ENCODE measurements at regions not wholly inside any gene's neighbourhood (a gene's known extent, or its start where the extent isn't known, plus 50 kb on each side); places are given as distances from the start of the nearest gene placed in this dataset.

DNA sequence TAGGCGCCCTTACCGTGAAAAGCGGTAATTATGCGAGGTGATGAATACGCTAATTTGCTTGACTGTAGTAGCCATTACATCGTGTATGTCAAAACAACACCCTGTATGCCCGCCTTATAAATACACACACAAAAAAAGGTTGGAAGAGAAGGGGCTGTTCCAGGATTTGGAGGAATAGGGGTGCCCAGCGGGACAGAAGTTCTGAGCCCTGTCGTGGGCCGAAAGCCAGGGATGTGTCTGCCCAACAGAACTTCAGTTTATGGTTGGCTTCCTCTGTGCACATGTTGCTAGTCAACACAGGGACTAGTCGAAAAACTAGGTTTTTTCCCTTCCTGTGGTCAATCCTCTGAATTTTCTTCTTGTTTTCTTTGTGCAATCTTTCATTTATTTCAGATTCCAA, 182.5 kb downstream of the ACKR3 start:
- TF ChIP-seq, protein P1, sequence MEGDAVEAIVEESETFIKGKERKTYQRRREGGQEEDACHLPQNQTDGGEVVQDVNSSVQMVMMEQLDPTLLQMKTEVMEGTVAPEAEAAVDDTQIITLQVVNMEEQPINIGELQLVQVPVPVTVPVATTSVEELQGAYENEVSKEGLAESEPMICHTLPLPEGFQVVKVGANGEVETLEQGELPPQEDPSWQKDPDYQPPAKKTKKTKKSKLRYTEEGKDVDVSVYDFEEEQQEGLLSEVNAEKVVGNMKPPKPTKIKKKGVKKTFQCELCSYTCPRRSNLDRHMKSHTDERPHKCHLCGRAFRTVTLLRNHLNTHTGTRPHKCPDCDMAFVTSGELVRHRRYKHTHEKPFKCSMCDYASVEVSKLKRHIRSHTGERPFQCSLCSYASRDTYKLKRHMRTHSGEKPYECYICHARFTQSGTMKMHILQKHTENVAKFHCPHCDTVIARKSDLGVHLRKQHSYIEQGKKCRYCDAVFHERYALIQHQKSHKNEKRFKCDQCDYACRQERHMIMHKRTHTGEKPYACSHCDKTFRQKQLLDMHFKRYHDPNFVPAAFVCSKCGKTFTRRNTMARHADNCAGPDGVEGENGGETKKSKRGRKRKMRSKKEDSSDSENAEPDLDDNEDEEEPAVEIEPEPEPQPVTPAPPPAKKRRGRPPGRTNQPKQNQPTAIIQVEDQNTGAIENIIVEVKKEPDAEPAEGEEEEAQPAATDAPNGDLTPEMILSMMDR (IDR thresholded peaks at IDR 0.05), result no peak
- TF ChIP-seq EP300 (IDR thresholded peaks at IDR 0.05; ENCODE audit: low read depth), result no peak
- TF ChIP-seq POLR2AphosphoS5 (IDR thresholded peaks at IDR 0.05), result no peak
- no peak for TF ChIP-seq POLR2A (IDR thresholded peaks at IDR 0.05)

DNA sequence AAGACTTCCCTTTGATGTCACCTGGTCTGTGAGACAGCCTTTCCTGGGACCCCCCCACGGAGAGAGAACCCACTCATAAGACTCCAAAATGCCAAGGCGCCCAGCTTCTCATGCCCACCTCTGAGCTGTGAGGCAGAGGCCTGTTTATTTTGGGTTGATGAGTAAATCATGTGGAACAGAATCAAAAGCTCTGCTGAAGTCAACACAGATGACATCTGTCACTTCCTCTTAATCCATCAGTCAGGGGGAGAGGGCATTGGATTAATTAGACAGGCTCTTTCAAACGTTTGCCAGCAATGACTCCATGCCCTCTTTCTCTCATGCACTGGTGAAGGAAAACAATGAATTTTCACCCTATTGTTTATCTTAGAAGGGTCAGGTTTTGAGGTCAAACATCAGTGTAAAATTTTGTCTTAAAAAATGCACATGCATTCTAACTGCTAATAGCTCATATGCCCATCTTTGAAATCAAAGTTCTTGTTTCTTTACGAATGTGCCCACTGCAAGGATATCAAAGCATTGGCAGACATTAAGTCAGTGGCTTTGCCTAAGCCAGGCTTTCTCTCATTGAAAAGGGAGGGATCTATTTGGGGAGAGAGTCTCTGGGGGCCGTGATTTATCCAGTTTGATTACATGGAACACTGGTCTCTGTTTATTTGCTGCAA, 184.1 kb downstream of the ACKR3 start:
- Histone ChIP-seq H3K36me3 (no peaks in the 10 kb centered on the region), H3K4me3 (no peak overlapping the region), H3K27me3 (no peaks in the 10 kb centered on the region), H3K9me3 (no peaks in the 10 kb centered on the region), H3K4me1 (no peaks in the 10 kb centered on the region), H3K27ac (no peak overlapping the region)
- TF ChIP-seq EP300 (IDR thresholded peaks at IDR 0.05; ENCODE audit: low read depth), result no peak
- no peak for TF ChIP-seq POLR2AphosphoS5 (IDR thresholded peaks at IDR 0.05)
- no peak for TF ChIP-seq POLR2A (IDR thresholded peaks at IDR 0.05)
- TF ChIP-seq, protein P1 (IDR thresholded peaks at IDR 0.05), result no peak
- 54 to 56% methylated on average over 5 of the region's 5 CpGs for WGBS, 2 donors (ENCODE audit: low coverage in 1 of 2)
- no peak for DNase-seq
- in situ Hi-C loops (cut with MboI; ENCODE audit: low pct_ligation_motif_present in 1 of 4, low pct_unique_long_range_greater_than_20kb in 1 of 4, low sequenced_read_pairs in 3 of 4) (no loop called here), intact Hi-C loops (cut with DNase I; ENCODE audit: low total_unique reads) (no loop called here)

More for the DNA sequence above, 182.5 kb downstream of the ACKR3 start:
- in situ Hi-C loops (cut with MboI; ENCODE audit: low pct_ligation_motif_present in 1 of 4, low pct_unique_long_range_greater_than_20kb in 1 of 4, low sequenced_read_pairs in 3 of 4), result no loop called here
- intact Hi-C loops (cut with DNase I; ENCODE audit: low total_unique reads), result no loop called here
- Histone ChIP-seq H3K4me1 (no peaks in the 10 kb centered on the region), H3K36me3 (no peaks in the 10 kb centered on the region), H3K27ac (no peak overlapping the region), H3K27me3 (no peaks in the 10 kb centered on the region), H3K9me3 (no peaks in the 10 kb centered on the region), H3K4me3 (no peak overlapping the region)
- no peak for DNase-seq
- WGBS, 2 donors (ENCODE audit: low coverage in 1 of 2), result 51 to 88% methylated on average over 5 to 11 of the region's 11 CpGs

DNA sequence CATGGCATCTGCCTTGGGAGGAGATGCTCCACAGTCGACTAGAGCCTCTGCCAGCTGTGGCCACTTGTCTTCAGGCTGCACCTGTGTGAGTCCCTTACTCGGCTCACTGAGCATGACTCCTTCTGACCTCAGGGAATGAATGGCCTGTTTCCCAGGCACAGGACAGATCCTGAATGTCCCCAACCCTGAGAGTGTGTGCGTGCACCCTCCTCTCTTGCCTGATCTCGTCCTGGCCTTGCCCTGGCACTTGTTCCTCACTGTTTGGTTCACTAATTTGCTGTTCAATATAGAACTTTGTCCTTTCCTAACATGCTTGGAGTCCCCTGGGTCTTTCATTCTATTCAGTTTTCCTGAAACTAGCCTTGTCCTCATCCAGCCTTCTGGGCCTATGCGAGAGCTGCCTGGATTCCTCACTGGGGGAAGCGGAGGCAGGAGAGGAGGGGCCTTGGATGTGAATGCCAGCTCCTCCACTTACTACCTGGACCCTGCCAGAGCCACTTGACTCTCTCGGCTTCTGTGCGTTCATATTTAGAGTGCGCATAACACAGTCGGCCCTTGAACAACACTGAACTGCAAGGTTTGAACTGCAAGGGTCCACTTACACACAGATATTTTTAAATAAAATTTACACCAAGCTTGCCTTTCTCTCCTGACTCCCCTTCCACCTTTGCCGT, 184.8 kb downstream of the ACKR3 start:
- no peaks in the 10 kb centered on the region for H3K9me3 ChIP-seq
- no peak overlapping the region for H3K27ac ChIP-seq
- WGBS, 2 donors (ENCODE audit: low coverage in 1 of 2), result 72 to 78% methylated on average over 10 to 11 of the region's 11 CpGs
- in situ Hi-C loops (cut with MboI; ENCODE audit: low pct_ligation_motif_present in 1 of 4, low pct_unique_long_range_greater_than_20kb in 1 of 4, low sequenced_read_pairs in 3 of 4), result no loop called here
- no peak for DNase-seq
- no peaks in the 10 kb centered on the region for H3K4me1 ChIP-seq
- H3K4me3 ChIP-seq, result no peak overlapping the region
- TF ChIP-seq, protein P1 (IDR thresholded peaks at IDR 0.05), result no peak
- TF ChIP-seq POLR2AphosphoS5 (IDR thresholded peaks at IDR 0.05), result no peak
- intact Hi-C loops (cut with DNase I; ENCODE audit: low total_unique reads), result no loop called here
- H3K36me3 ChIP-seq, result no peaks in the 10 kb centered on the region
- no peaks in the 10 kb centered on the region for H3K27me3 ChIP-seq

DNA sequence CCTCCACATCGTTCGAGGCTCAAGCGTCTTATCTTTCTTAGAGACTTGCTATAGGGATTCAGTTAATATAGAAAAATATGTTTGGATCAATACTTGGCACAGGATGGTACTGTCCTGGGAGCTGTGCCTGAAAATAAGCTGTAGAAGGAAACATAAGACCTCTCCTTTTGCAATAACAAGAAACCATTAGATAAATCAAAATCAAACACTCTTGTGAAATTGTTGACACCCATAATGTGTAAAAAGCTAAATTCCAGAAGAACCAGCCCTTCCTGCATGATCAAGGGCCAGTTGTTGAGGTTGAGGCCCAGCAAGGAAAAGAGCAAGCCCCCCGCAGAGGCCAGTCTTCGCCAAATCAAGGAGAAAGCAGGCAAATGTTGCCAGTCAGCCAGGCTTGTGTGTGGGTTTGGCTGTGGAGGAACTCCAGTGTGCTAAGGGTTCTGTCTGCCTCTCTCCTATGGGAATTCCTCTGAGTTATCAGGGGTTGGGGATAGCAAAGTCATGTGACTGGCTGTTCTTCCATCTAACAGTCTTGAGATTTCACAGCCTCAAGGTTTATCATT, 185.7 kb downstream of the ACKR3 start:
- 90 to 96% methylated on average over 3 to 5 of the region's 5 CpGs for WGBS, 2 donors (ENCODE audit: low coverage in 1 of 2)
- Histone ChIP-seq H3K4me3 (no peak overlapping the region), H3K27me3 (no peaks in the 10 kb centered on the region), H3K27ac (no peak overlapping the region), H3K36me3 (no peaks in the 10 kb centered on the region), H3K4me1 (no peaks in the 10 kb centered on the region), H3K9me3 (no peaks in the 10 kb centered on the region)
- TF ChIP-seq EP300 (IDR thresholded peaks at IDR 0.05; ENCODE audit: low read depth) (no peak), POLR2A (IDR thresholded peaks at IDR 0.05) (no peak), POLR2AphosphoS5 (IDR thresholded peaks at IDR 0.05) (no peak)
- TF ChIP-seq, protein P1 (IDR thresholded peaks at IDR 0.05), result no peak
- intact Hi-C loops (cut with DNase I; ENCODE audit: low total_unique reads) (no loop called here), in situ Hi-C loops (cut with MboI; ENCODE audit: low pct_ligation_motif_present in 1 of 4, low pct_unique_long_range_greater_than_20kb in 1 of 4, low sequenced_read_pairs in 3 of 4) (no loop called here)
- DNase-seq, result no peak
